HG03565 (cell line): ENCODE measurements at regions not wholly inside any gene's neighbourhood (a gene's known extent, or its start where the extent isn't known, plus 50 kb on each side); places are given as distances from the start of the nearest gene placed in this dataset.

ENCODE experiments used
- ATAC-seq: cut with Tn5 transposase; IDR thresholded peaks from one replicate; pipeline ENCODE4 v1.9.1; 2021; ENCODE audit warnings: mild to moderate bottlenecking, moderate library complexity; ENCODE audit not compliant: unreplicated experiment

DNA sequence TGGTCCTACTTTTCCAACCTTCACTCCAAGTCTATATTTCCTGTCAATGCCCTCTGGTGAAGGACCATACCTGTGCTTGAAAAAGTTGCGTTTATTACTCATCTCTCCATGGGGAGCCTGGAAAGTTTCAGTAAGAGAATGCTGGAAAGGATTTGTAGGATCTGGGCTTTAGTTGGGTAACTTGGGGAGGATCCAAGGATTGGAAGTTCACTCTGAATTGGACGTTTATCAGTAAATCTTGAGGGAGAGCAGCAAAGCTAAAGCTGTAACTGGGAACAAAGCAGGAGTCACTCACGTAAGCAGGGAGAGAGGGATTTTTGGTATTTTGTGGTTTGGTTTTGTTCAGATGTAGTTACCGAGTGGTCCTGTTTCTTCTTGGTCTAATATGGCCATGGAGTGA lies 51.4 kb upstream of the NPVF start:
- no peak for ATAC-seq

DNA sequence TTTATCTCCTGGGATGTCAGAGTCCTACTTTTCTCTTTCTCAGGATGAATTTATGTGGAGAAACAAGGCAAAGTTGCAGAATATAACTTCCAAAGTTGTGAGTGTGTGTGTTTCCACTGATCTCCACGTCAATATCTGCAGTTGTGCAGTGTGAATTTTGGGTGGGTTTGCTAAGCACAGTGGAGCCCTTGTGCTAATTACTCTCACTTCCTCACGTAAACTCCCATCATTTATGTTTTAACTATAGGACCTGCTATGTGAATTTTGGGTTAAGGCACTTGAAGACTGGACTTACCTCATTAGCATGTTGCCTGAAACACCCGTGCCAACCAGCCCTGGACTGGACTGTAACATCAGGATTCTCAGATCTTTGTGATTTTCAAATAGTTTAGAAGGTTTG lies 51.9 kb upstream of the NPVF start:
- no peak for ATAC-seq

DNA sequence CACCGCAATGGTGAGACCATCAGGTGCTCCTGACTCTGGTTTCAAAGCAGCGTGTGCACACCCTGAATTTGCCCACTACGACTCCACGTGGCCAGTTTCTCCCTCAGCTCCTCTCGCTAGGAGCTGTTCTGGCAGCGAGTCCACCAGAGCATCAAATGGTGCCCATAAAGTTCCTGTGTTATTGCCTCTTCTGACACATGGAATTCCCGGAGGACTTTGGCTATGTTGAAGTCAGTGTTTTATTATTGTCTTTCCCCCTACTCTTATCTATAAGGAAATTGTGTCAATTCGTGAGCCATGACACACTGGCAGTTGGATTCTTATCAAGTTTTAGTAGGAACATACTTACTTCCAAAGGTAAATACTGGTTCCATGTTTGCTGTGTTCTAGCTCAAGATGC lies 53.9 kb upstream of the NPVF start:
- ATAC-seq = no peak

DNA sequence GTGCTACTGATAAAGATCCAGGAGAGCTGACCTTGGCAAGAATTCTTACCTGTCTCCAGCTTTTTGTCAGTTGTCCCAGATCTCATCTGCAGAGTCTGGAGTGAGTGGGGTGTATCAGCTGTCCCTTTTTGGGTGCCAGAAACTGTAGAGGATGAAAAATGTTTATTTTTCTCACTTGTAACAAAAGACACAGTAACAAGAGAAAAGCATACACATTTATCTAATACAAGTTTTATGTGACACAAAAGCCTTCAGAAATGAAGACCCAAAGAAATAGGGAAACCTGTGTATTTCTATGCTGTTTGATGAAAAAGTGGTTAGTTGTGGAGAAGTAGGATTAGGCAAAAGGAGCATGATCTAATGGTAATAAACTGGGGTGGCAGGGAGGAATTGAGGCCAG lies 58.5 kb upstream of the NPVF start:
- no peak for ATAC-seq

DNA sequence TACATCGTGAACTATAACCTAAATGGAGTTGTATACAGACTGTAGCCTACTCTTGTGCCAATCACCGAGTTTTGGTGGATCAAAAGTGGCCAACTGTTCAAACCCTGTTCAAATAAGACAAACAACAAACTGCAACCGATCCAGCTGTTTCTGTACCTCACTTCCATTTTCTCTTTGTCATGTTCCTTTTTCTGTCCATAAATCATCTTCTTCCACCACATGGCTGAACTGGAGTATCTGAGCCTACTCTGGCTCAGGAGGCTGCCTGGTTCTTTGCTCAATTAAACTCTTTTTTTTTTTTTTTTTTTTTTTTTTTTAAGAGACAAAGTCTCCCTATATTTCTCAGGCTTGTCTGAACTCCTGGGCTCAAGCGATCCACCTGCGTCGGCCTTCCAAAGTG lies 59.0 kb upstream of the NPVF start:
- ATAC-seq = no peak

DNA sequence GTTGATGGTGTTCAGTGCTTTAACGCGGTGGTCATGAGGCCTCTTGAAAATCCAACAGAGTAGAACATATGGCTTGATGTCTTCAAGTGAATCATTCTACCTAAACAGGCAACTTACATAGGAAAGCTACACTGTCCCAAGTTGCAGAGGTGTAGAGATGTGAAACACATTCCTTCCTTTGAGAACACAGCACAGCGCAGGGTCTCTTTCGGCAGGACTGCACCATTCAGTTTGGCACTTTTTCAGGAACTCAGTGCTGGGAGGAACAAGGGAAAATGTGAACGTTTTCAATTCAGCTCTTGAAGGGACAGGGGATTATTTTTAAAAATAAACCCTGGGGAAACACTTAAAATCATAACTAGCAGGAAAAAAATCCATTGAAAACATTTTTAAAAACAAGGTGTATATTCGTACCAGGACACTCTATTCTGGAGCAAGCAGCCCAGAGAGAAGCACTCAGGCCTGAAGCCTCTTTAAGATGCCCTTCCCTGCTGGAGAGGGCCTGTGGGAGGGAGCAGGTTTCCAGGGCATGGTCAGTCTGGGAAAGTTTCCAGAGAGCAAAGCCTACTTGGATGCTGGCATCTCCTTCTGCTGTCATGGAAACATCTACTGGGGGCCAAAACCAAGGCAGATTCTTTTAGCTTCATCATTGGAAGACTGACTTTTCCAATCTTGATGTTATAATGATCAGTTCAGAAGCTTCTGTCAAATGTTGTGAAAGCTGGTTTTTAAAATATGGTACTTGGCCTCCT lies 60.4 kb upstream of the NPVF start:
- ATAC-seq = no peak

DNA sequence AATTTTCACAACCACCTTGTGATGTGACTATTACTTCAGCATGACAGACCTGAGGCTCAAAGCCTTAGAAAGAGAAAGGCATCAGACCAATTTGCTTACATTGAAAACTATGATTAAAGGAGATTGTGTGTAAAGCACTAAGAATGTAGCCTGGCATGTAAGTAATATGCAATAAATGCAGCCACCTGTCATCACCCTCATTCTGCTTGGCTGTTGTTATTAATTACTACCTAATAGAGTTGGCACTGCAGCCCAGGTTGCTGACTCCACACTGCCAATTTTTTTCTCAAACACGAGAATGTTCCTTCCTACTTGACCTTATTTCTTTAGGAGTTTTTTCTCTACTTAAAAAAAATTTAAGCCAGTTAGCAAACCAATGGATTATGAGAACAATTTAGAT lies 61.2 kb upstream of the NPVF start:
- no peak for ATAC-seq

DNA sequence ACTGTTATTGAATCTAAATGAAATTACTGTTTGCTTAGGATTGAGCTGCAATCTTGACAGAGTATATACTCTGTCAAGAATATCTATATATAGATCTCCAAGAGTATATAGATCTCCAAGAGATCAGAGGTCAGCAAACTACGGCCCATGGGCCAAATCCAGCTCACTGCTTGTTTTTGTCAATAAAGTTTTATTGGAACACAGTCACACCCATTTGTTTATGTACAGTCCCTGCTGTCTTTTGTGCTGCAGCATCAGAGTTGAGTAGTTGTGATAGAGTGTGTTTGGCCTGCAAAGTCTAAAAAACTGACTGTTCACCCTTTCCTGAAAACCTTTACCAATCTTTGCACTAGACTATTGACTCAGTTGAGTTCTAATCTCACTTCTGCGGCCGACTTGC lies 66.3 kb upstream of the NPVF start:
- no peak for ATAC-seq

DNA sequence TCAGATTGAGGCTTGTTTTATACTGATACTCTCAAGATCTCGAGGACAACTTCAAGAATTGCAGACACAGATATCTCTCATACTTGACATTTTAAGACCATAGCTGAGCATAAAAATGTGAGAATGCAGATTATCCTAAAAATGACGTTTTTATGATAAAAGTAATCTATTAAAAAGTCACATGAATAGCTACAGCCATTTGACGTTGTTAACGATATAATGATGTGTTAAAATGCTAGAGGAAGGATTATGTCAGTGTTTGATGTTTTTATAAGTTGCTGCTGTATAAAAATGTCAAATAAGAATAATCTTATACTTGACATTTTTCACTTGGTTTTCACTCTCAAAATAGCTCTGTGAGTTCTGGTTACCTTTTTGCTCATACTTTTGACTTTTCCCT lies 67.1 kb upstream of the NPVF start:
- no peak for ATAC-seq

DNA sequence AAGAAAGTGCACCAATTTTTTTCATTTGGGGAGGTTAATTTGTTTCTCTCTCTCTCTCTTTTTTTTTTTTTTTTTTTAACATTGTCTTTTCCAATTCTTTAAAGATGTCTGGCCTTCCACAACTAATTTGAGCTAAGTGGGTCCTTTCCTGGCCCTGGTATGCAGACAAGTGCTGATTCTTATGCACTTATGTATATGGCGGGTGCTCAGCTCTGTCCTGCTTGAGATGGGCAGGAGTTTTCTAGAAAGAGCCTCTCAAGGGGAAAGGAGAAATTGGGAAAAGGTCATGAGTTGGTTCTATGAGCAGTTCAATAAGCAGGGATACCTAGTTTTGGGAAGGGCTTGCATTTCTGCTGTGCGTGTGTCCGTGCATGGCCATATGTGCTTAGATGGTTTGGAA lies 67.8 kb upstream of the NPVF start:
- no peak for ATAC-seq

DNA sequence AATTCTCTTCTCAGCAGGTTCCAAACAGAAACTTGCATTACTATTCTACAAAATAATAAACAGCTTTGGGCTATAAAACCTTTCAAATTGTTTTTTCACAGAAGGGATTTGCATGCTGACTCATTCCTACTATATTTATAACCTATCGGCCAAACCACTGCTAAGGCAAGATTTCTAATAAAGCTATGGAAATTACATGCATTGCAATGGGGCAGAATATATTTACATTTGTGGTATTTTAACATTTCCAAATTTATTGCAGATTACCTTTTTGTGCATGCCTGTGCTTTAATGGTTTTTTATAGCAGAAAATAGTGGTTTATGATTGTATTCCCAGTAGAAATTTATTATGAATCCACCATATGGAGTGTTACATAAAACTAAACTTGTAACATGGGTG lies 69.0 kb upstream of the NPVF start:
- no peak for ATAC-seq

DNA sequence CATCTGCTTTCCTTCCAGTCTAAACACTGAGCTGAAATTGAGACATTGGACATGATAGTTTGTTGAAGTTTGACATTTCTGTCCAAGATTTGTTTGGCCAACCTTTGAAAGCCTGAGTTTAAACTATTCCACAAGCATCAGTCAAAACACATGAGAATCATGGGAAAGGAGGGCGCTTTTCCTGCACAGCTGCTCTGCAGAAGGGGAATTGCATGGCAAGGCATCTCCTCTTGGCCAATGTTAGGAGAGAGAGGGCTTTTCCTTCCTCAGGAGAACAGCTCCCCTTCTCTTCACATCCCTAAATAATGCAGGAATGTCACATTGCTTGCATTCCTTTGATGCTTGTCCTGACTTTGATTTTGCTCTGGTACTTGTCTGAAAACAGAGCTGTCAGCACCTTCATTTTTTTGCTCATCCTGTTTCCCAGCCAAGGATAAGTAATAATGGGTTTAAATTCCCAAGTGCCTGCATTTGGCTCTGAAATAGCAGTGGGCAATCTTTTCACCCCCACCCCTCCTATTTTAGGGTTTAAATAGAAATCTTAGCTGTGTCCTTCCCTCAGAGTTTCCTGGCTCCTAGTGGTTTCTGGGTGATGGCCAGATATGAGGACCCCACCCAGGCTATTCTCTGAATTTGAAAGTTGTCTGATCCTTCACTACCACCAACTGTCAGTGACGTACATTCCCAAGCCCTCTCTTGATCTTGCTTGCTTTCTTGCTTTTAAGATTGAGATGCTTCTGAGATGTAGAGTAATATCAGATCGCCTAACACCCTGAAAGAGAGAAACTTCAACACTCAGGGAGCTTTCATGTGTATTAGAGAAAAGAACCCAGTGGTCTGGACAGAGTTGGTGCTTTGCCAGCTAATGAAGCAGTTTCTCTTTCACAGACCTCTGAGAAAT lies 75.2 kb upstream of the NPVF start:
- no peak for ATAC-seq

DNA sequence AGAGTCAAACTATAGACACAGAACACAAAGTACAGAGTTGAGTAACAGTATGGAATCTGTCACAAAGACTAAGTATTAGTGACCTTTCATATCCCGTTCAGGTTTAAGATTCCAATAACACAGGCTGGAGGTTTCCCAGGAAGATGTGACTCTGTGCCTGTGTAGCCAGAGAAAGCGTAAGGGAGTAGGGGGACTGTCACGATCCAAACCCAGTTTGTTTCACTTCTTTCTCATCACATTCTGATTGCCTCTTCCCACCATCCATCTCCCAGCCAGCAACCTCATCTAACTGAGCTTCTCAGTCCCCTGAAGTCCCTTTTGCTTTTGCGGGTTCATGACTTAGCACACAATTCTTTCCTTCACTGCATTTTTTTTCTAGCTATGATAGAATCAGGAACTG lies 76.4 kb upstream of the NPVF start:
- ATAC-seq = no peak

DNA sequence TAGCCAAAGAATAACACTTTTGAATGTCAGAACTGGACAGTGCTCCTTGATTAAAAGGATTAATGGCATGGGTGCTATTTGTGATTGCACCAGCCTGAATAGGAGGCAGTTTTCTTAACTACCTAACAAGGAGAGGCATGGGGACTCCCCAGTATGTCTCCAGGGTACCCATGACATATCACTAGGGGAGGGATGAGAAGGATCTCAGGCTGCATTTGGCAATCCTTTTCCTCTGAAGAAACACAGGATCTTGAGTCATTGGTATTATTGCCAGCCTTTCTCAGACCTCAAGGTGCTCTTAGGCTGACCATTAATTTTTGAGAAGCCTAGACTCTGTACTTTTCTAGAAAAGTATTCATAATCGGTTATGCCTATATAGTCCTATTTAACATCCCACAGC lies 77.5 kb upstream of the NPVF start:
- no peak for ATAC-seq

DNA sequence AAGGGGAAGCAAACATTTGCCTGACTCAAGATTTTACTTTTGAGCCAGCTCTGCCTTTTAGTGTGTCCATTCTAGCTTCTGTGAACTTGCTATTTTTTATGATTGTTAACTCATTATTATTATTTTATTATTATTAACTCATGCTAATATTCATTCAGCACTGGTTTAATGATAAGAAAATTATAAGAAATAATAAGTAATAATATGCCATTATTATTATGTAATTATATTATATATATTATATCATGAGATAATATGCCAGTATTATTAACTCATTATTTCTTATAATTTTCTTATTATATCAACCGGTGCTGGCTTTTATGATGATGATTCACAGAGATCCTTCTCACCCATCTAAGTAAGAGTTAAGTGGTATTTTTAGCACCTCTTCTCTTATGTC lies 79.3 kb upstream of the NPVF start:
- no peak for ATAC-seq

DNA sequence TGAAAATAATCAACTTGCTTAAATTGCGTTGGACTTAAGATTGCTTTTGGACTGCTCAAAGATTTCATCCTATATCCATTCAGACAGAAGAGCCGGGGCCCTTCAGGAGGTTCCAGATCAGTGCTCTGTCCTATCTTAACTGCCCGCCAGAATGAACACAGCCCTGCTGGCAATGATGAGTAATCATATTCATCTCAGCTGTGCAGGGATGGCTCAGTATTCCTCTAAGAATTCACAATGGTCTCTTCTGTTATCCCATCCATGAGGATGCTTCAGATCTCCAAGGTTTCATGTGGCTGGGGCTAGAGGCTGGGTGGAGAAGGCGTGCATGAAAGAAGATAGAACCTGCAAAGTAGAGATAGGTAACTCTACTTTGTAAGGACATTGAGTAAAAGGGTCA lies 80.0 kb upstream of the NPVF start:
- no peak for ATAC-seq

DNA sequence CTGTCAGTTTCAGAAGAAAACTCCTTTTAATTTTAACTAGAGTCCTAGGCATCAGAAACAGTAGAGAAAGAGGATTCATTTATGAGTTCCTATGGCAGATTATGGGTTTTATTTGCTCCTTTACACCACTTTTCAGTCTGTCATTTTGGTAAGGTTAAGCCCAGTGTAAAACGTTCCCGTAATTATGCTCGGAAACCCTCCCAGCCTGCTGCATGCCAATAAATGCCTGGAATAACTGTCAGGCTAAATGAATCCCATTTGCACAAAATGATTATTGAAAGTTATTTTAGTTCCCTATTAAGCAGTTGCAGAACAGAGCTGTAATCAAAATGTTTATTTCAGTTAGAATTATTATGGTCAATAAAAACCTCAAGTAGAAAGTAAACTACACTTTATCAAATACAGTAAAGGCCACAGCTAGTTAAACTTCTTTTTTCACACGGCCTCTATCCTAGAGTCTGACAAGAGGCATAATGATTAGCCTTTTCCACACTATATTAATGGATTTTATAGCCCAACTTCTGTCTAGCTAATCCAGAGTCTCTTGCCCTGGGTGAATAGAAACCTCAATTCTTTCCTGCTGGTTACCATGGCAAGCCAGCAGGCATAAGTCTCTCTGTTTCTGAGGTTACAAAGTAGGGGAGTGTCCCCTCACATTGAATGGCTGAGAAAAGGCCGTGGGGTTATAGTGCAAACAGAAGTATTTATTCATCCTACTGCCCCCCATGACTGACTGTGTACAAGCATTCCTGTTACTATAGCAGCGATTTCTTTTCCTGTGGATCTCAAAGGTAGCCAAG lies 80.8 kb upstream of the NPVF start:
- ATAC-seq = no peak

DNA sequence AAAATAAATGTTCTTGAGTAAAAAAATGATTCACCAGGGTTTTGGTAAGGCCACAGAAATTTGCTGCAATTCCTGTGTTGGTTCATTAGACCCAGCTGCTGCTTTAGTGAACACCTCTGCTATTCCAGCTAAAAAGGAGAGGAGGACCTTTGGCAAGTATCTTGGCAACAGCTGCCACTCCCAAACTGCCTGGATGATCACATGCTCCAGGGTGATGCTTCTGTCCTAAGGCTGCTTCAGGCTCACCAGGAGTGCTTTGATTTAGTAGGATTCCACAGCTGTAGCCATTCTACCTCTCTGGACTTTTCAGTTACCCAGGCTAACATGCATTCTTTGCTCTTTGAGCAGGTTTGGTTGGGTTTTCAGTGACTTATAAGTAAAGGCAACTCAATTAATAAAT lies 82.6 kb upstream of the NPVF start:
- no peak for ATAC-seq

DNA sequence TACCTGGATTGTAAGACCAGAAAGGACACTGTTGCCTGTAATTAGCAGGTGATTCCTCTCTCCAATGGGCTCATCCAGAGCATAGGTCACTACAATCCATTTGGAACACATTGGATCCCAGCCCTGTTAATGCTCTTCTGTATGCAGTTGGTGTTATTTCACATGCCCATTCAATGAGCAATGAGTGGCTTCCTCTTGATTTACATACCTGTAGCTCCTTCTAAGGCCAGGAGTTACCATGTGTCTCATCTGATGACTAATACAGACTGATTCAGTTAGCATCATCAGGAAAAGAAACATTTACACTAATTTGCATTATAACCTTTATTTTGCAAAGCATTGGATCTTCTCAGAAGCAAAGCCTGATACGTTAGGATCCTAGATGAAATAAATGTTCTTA lies 83.1 kb upstream of the NPVF start:
- no peak for ATAC-seq

DNA sequence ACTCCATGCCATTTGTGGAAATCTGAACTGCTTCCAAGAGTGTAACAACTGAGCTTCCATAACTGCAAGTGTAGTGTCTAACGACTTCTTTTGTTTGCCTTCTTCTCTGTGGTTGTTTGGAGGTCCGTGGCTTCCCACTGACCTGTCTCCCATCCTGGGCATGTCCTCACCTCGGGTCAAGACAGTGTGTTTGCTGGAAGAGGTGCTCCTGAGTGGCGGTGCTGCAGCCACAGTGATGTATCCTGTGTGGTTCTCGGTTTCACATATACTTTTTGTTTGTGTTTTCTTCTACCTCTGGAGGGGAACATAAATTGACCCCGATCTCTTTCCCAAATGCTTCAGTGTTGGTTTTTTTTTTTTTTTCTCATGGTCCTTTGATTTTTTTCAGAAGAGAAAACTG lies 84.7 kb upstream of the NPVF start:
- no peak for ATAC-seq

DNA sequence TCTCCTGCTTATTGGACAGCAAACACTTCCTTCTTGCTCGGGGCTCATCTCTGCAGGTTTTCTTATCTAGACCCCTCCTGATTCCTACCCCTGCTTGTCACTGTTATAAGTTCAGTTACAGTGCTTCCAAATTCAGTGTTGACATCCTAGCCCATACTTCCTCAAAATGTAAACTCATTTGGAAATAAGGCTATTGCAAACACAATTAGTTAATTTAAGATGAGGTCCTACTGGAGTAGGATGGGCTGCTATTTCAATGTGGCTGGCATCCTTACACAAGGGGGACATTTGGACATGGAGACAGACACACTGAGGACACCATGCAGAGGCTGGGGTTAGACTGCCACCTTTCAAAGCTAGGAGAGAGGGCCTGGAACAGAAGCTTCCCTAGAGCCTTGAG lies 85.2 kb upstream of the NPVF start:
- no peak for ATAC-seq
